Activated CD4-positive, alpha-beta T cell treated with anti-CD3 and anti-CD28 coated beads, Interleukin-2, amount 50 U/mL, for 24 hours (primary cell): ENCODE measurements at regions not wholly inside any gene's neighbourhood (a gene's known extent, or its start where the extent isn't known, plus 50 kb on each side); places are given as distances from the start of the nearest gene placed in this dataset.

ENCODE experiments used
- DNase-seq, 2 donors: peaks; one replicate each; pipeline ENCODE4 v3.0.0-alpha.2; 2020; ENCODE audit warnings: low read depth in 1 of 2, low spot score in 1 of 2

- no peak for DNase-seq
These were observed 214.0 kb upstream of the DMRT1 start for GRCh38 chr9:627336-627970.

DNA sequence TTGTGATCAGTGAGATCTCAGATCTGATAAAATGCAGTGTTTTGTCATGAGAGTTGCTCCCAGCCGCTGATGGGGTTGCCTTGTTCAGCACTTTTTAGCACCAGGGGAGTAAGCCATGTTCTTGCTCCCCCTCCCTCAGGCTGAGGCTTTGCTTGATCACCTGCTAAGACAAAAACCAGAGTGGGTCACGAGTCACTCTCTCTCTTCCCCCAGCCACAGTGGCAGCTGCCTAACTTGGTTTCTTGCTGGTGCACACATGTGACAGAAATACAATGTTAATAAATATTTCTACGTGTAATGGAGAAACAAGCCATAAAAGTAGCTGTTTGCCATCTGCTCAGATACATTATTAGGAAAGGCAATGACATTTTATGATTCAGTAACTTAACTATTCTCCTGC is 212.4 kb upstream of the DMRT1 start:
- no peak for DNase-seq

GRCh38 chr9:630817-631216 is 210.7 kb upstream of the DMRT1 start:
- no peak for DNase-seq

DNA sequence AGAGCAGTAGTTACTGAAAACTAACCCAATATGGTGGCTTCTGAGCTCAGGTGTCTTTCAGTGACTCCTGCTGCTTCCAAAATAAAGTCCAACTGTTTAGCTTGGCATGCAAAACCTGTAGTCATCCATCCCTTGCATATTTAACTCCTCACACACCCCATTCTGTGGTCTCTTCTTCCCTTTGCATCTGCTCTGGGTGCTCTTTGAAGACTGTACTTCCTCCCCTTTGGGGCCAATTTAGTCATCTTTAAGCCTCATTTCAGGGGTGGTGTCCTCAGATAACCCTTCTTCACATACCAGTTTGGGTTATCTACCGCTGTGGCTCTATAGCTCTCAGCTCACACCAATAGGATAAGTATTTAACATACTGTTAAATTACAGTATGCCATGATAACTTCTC is 209.9 kb upstream of the DMRT1 start:
- no peak for DNase-seq

GRCh38 chr9:633461-633860 is 208.0 kb upstream of the DMRT1 start:
- DNase-seq, result no peak

- DNase-seq, result no peak
These were observed 204.4 kb upstream of the DMRT1 start for GRCh38 chr9:636931-637591.

DNA sequence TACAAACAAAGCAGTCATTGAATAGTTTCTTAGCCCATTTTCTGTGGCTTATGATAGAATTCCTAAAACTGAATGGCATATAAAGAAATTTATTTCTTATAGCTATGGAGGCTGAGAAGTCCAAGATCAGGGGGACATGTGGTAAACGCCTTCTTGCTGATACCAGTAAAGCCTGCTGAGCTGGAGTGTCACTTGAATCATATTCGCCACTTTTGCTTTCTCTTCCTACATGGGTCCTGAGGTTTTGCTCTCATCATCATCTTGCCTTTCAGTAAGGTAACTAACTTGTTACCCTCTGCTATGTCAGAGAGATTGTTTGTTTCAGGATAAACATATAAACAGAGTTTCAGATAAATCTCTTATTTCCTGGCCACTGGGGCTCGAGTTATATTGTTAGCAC is 203.3 kb upstream of the DMRT1 start:
- no peak for DNase-seq

- DNase-seq, result no peak
These were observed 199.5 kb upstream of the DMRT1 start for GRCh38 chr9:642014-642413.

DNA sequence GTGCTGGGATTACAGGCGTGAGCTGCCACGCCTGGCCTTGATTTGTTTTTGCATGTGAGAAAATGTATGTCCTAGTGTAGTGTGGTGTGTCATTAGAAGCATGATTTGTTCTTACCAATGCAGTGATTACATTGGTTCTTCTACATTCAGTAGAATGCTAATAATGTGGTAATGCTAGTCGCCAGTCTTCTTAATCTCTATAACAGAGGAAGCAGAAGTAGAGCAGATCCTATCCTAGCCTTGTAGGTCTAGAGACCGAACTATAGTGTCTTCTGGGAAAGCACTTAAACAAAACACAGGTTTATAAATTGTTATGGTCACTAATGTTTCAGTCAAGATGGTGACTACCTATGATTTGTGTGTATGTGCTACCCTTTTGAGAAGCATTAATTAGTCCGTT is 197.5 kb upstream of the DMRT1 start:
- no peak for DNase-seq

GRCh38 chr9:647522-647921 is 194.0 kb upstream of the DMRT1 start:
- DNase-seq, result no peak

GRCh38 chr9:649128-650074 is 192.1 kb upstream of the DMRT1 start:
- DNase-seq, result no peak

GRCh38 chr9:650362-650761 is 191.1 kb upstream of the DMRT1 start:
- DNase-seq, result no peak

- DNase-seq, result no peak
These were observed 190.1 kb upstream of the DMRT1 start for GRCh38 chr9:651371-651770.

DNA sequence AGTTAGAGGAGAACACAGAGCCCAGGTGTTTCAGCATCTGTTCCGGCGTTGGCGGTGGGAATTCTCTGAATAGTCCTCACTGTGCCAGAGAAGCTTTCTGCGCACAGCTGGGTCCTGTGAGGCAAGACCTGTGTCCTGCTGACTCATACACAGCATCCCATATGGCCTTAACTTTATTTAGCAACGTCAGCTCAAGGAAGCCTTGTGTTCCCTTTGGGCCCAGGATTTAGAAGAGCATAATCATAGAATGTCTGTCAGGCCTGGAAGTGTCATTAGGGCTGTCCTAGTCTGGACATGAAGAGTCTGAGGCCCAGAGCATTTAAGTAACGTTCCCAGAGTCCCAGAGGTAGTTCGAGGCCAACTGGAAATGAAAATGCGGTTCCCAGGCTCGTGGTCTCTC is 188.6 kb upstream of the DMRT1 start:
- DNase-seq, result no peak

DNA sequence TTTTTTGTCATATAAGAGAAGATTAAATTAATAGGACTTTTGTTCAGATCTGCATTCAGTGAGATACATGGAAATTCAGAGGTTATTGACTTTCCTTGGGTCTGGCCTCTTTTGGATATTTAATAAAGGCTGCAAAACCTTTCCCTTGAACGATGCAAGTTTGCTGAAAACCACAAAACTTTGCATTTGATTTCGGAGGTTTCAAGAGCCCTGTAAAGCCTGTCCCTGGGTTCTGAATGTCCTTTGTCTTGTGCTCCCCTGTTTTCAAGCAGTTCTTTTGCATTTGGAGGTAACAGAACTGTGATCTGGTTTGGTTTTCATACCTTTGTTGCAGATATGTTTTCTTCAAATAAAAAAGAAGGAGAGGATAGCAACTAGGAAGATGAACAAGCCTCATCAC is 188.1 kb upstream of the DMRT1 start:
- DNase-seq, result no peak

GRCh38 chr9:653856-654387 is 187.6 kb upstream of the DMRT1 start:
- no peak for DNase-seq

GRCh38 chr9:655875-656274 is 185.6 kb upstream of the DMRT1 start:
- no peak for DNase-seq

- no peak for DNase-seq
These were observed 184.4 kb upstream of the DMRT1 start for GRCh38 chr9:656926-657568.

DNA sequence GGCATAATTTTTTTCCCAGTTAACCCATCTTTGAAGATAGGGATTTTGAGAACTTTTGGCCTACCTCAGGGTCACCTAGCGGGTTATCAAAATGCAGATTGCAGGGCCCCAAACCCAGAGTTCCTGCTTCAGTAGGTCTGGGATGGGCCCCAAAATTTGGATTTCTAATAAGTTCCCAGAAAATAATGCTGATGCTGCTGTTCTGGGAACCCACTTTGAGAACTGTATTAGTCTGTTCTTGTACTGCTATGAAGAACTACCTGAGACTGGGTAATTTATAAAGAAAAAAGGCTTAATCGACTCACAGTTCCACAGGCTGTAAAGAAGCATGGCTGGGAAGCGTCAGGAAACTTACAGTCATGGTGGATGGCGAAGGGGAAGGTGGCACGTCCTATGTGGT is 182.2 kb upstream of the DMRT1 start:
- no peak for DNase-seq

DNA sequence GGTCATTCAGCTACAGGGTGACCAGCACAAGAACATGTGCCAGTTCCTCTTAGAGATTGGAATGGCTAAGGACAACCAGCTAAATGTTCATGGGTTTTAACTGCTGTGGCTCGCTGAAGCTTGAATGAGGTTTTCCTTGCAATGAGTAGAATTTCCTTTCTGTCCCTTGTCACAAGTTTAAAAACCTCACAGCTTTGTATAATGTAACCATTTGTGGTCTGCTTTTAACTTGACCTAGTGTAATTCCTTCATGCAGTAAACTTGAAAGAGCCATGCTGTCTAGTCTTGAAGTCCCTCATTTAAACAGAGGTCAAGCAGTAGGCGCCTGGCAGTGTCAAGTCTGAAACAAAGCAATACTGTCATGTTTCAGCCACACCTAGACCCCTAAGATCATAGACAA is 181.3 kb upstream of the DMRT1 start:
- DNase-seq, result no peak

DNA sequence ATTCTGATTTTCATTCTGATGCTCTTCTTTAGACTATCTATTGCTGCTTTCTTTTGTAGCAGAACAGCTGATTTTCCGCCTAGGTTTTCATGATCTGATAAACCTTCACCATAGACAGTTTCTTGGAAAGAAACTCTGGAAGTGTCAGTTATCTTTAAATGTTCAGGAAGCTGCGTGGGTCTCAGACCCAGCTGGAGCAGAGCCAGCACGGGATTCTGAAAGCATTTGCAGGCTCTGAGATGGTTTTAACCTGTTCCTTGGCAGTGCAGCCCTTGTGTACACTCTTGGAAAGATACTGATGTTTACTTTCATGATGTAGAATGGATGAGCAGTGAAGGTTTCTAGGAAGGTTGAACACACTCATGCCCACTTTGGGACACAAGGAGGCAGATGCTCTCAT is 178.0 kb upstream of the DMRT1 start:
- no peak for DNase-seq
